EL (cell line): ENCODE measurements at regions not wholly inside any gene's neighbourhood (a gene's known extent, or its start where the extent isn't known, plus 50 kb on each side); places are given as distances from the start of the nearest gene placed in this dataset.

Experiments
- DNase-seq: peaks from one replicate; pipeline ENCODE4 v3.0.0-alpha.2; 2016

GRCh38 chrX:13144927-13145655 lies 100.7 kb upstream of the FAM9C start:
- no peak for DNase-seq

- DNase-seq: no peak
Measured at GRCh38 chrX:13142891-13143290, 98.5 kb upstream of the FAM9C start.

GRCh38 chrX:13140007-13140406 lies 95.6 kb upstream of the FAM9C start:
- DNase-seq: no peak

GRCh38 chrX:13131396-13132137 lies 87.1 kb upstream of the FAM9C start:
- no peak for DNase-seq

- no peak for DNase-seq
Measured at GRCh38 chrX:13130816-13131215, 86.4 kb upstream of the FAM9C start.

GRCh38 chrX:13128104-13128503 lies 83.7 kb upstream of the FAM9C start:
- peak; percentile 26 for DNase-seq

- no peak for DNase-seq
Measured at GRCh38 chrX:13126775-13127174, 82.4 kb upstream of the FAM9C start.

- no peak for DNase-seq
Measured at GRCh38 chrX:13125188-13125587, 80.8 kb upstream of the FAM9C start.

- peak; percentile 51 for DNase-seq
Measured at GRCh38 chrX:13123857-13124345, 79.5 kb upstream of the FAM9C start.

GRCh38 chrX:13123247-13123856 lies 78.9 kb upstream of the FAM9C start:
- no peak for DNase-seq

GRCh38 chrX:13121020-13121555 lies 76.7 kb upstream of the FAM9C start:
- no peak for DNase-seq

GRCh38 chrX:13120017-13120416 lies 75.6 kb upstream of the FAM9C start:
- no peak for DNase-seq

- peak; percentile 45 for DNase-seq
Measured at GRCh38 chrX:13119386-13119785, 75.0 kb upstream of the FAM9C start.

GRCh38 chrX:13115146-13115855 lies 70.9 kb upstream of the FAM9C start:
- no peak for DNase-seq

GRCh38 chrX:13112499-13112898 lies 68.1 kb upstream of the FAM9C start:
- DNase-seq: peak; percentile 23

- peak; percentile 88 for DNase-seq
Measured at GRCh38 chrX:13110433-13111324, 66.3 kb upstream of the FAM9C start.

GRCh38 chrX:13109817-13110216 lies 65.4 kb upstream of the FAM9C start:
- DNase-seq: peak; percentile 25

GRCh38 chrX:13103914-13104274 lies 59.5 kb upstream of the FAM9C start:
- DNase-seq: no peak

GRCh38 chrX:13103188-13103913 lies 58.9 kb upstream of the FAM9C start:
- no peak for DNase-seq

GRCh38 chrX:13102636-13103035 lies 58.2 kb upstream of the FAM9C start:
- DNase-seq: peak; percentile 13
